ENCODE measurements at regions not wholly inside any gene's neighbourhood (a gene's known extent, or its start where the extent isn't known, plus 50 kb on each side); places are given as distances from the start of the nearest gene placed in this dataset.

DNA sequence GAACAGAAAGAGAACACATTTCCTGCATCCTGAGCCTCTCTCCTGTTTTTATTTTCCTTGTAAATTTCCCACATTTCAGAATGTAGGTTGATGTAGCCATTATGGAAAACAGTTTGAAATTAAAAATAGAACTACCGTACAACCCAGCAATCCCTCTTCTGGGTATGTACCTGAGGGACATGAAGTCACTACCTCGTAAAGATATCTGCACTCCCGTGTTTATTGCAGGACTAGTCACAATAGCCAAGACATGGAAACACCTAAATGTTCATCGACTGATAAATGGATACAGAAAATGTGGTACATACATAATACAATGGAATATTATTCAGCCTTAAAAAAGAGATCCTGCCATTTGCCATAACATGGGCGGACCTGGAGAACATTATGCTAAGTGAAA, 72.0 kb upstream of the JAG1 start:
- TF ChIP-seq, protein P1, sequence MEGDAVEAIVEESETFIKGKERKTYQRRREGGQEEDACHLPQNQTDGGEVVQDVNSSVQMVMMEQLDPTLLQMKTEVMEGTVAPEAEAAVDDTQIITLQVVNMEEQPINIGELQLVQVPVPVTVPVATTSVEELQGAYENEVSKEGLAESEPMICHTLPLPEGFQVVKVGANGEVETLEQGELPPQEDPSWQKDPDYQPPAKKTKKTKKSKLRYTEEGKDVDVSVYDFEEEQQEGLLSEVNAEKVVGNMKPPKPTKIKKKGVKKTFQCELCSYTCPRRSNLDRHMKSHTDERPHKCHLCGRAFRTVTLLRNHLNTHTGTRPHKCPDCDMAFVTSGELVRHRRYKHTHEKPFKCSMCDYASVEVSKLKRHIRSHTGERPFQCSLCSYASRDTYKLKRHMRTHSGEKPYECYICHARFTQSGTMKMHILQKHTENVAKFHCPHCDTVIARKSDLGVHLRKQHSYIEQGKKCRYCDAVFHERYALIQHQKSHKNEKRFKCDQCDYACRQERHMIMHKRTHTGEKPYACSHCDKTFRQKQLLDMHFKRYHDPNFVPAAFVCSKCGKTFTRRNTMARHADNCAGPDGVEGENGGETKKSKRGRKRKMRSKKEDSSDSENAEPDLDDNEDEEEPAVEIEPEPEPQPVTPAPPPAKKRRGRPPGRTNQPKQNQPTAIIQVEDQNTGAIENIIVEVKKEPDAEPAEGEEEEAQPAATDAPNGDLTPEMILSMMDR (IDR thresholded peaks at IDR 0.05; ENCODE audit: poor library complexity, severe bottlenecking): no peak
- TF ChIP-seq EZH2 (IDR thresholded peaks at IDR 0.05; ENCODE audit: borderline replicate concordance, insufficient read depth, low read length, poor library complexity, severe bottlenecking) (no peak), SMC3 (conservative IDR thresholded peaks at IDR 0.05; ENCODE audit: poor library complexity) (no peak), EP300 (conservative IDR thresholded peaks at IDR 0.05; ENCODE audit: poor library complexity, severe bottlenecking) (no peak), RAD21 (conservative IDR thresholded peaks at IDR 0.05) (no peak)

Data from neural cell (in vitro differentiated cells).